NB4 (cell line): ENCODE measurements at regions not wholly inside any gene's neighbourhood (a gene's known extent, or its start where the extent isn't known, plus 50 kb on each side); places are given as distances from the start of the nearest gene placed in this dataset.

ENCODE experiments used
- POLR2A ChIP-seq: IDR thresholded peaks from 2 replicates; pipeline ENCODE4 v1.6.1; 2011; ENCODE audit warnings: mild to moderate bottlenecking; ENCODE audit not compliant: insufficient read length; ENCODE audit errors: extremely low read depth
- TF ChIP-seq, protein P1 (sequence below): IDR thresholded peaks from one replicate; pipeline ENCODE4 v1.5.1; 2012; ENCODE audit warnings: low read depth, low read length
- TF ChIP-seq, protein P2 (sequence below): IDR thresholded peaks from 2 replicates; pipeline ENCODE4 v1.6.1; 2011; ENCODE audit warnings: low read depth, low read length

DNA sequence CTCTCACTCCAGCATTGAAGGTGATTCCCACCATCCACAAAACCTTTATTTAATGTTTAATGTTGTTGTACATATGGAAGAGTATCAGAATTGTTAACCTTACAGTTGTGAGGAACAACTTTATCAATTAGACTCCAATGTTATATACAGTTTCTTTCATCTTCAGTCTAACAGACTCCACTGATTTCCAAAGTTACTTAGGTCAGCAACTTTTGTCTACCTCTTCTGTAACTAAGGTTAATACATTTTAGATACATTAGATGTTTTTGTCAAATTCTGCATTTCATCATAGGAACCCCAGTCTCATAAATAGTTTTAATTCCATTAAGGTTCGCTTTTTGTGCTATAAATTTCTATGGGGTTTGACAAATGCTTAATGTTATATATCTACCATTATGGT lies 223.9 kb upstream of the POM121L12 start:
- TF ChIP-seq, protein P1, sequence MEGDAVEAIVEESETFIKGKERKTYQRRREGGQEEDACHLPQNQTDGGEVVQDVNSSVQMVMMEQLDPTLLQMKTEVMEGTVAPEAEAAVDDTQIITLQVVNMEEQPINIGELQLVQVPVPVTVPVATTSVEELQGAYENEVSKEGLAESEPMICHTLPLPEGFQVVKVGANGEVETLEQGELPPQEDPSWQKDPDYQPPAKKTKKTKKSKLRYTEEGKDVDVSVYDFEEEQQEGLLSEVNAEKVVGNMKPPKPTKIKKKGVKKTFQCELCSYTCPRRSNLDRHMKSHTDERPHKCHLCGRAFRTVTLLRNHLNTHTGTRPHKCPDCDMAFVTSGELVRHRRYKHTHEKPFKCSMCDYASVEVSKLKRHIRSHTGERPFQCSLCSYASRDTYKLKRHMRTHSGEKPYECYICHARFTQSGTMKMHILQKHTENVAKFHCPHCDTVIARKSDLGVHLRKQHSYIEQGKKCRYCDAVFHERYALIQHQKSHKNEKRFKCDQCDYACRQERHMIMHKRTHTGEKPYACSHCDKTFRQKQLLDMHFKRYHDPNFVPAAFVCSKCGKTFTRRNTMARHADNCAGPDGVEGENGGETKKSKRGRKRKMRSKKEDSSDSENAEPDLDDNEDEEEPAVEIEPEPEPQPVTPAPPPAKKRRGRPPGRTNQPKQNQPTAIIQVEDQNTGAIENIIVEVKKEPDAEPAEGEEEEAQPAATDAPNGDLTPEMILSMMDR = no peak
- no peak for TF ChIP-seq POLR2A
- TF ChIP-seq, protein P2, sequence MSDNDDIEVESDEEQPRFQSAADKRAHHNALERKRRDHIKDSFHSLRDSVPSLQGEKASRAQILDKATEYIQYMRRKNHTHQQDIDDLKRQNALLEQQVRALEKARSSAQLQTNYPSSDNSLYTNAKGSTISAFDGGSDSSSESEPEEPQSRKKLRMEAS = no peak
